BE2C (cell line): ENCODE measurements at regions not wholly inside any gene's neighbourhood (a gene's known extent, or its start where the extent isn't known, plus 50 kb on each side); places are given as distances from the start of the nearest gene placed in this dataset.

Experiments used
- DNase-seq: peaks from one replicate; pipeline ENCODE4 v3.0.0-alpha.2; 2020
- H3K27me3 ChIP-seq: fragments of 250-450 bp; sonication (Bioruptor Pico); 2 replicates; pipeline ENCODE4 v1.5.1; 2020; ENCODE audit warnings: mild to moderate bottlenecking
- H3K36me3 ChIP-seq: fragments of 250-450 bp; sonication (Bioruptor Pico); 2 replicates; pipeline ENCODE4 v1.5.1; 2020; ENCODE audit warnings: mild to moderate bottlenecking
- H3K4me1 ChIP-seq: fragments of 250-450 bp; sonication (Bioruptor Pico); 2 replicates; pipeline ENCODE4 v1.5.1; 2020
- H3K4me3 ChIP-seq: 2 replicates; pipeline ENCODE4 v1.5.1; 2011; ENCODE audit warnings: low read depth, low read length
- H3K9me3 ChIP-seq: fragments of 250-450 bp; sonication (Bioruptor Pico); 2 replicates; pipeline ENCODE4 v1.5.1; 2020
- CTCF ChIP-seq: IDR thresholded peaks from 2 replicates; pipeline ENCODE4 v1.5.1; 2012; ENCODE audit warnings: mild to moderate bottlenecking, low read depth, low read length

GRCh38 chr10:18859659-18860058, 188.9 kb upstream of the MALRD1 start:
- no peak for TF ChIP-seq CTCF
- no peaks in the 10 kb centered on the region for H3K9me3 ChIP-seq
- H3K4me1 ChIP-seq = no peaks in the 10 kb centered on the region
- H3K27me3 ChIP-seq = no peaks in the 10 kb centered on the region
- no peak for DNase-seq
- H3K4me3 ChIP-seq = no peak overlapping the region
- H3K36me3 ChIP-seq = no peaks in the 10 kb centered on the region

DNA sequence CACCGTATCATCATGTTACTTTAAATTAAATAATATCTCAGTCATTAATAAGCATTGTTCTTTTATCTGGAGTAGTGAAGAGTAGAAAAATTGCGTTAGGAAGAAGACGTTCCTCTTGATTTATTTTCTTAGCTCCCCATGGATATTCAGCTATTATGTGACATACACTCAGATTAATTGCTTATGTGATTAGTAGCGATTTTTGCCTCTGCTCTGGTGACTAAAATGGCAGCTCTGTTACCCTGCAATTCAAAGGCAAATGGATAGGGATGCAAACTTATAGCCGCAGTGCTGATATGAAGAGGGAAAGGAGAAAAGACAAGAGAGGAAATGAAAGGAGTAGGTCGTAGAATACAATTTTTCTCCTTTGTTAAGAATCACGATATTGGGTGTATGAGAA, 188.4 kb upstream of the MALRD1 start:
- Histone ChIP-seq H3K4me3 (no peak overlapping the region), H3K27me3 (no peaks in the 10 kb centered on the region), H3K36me3 (no peaks in the 10 kb centered on the region), H3K4me1 (no peaks in the 10 kb centered on the region), H3K9me3 (no peaks in the 10 kb centered on the region)
- no peak for TF ChIP-seq CTCF
- no peak for DNase-seq

DNA sequence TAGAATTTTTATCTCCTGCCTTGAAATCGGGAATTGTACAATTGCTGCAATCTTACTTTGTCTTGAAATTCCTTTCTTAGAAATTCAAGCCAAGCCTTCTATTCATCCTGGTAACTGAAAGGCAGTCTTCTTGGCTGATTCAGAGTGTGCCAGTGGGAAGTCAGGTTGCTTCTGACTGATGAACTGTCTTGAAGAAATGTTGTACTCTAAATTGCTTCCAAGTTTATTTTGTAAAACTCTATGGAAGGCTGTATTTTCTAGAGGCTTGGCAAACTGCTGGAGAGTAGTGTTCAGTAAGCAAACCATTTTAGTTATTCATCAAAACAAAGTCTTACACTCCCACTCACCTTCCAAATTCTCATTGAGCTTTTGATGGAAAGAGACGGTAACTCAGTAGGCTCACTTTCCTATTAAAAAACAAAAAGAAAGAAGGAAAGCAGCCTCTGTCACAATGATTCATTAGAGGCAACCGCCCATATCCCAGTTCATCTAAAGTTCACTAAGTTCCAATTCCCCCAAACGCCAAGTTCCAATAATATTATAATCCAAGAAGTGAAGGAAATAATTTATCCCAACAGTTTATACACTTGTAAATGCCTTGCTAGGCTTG, 187.9 kb upstream of the MALRD1 start:
- DNase-seq = no peak
- no peak overlapping the region for H3K4me3 ChIP-seq
- no peaks in the 10 kb centered on the region for H3K36me3 ChIP-seq
- TF ChIP-seq CTCF = no peak
- no peaks in the 10 kb centered on the region for H3K4me1 ChIP-seq
- H3K27me3 ChIP-seq = no peaks in the 10 kb centered on the region
- H3K9me3 ChIP-seq = no peaks in the 10 kb centered on the region

- no peak for TF ChIP-seq CTCF
Observed at GRCh38 chr10:18861382-18861781, 187.2 kb upstream of the MALRD1 start.

GRCh38 chr10:18866852-18867251, 181.7 kb upstream of the MALRD1 start:
- TF ChIP-seq CTCF = no peak

More at GRCh38 chr10:18861382-18861781, 187.2 kb upstream of the MALRD1 start:
- no peaks in the 10 kb centered on the region for H3K36me3 ChIP-seq
- no peaks in the 10 kb centered on the region for H3K9me3 ChIP-seq
- DNase-seq = no peak
- no peaks in the 10 kb centered on the region for H3K4me1 ChIP-seq
- no peaks in the 10 kb centered on the region for H3K27me3 ChIP-seq
- H3K4me3 ChIP-seq = no peak overlapping the region

DNA sequence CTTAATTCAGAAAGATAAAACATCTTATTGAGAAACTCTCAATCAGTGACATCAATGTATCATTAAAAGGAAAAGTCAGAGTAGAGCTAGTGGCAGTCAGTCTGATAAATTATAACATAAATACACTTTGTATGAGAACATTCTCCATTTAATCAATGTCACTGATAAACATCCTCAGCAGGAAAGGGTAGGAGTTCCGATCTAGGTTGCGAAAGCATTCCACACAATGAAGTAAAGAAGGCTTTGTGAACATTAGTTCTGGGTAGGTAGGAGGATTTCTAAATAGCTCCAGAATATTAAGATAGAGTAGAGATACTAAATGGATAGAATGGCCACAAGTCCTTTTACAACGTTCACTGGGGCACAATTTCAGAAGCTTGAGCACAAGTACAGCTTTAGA, 179.7 kb upstream of the MALRD1 start:
- Histone ChIP-seq H3K36me3 (no peaks in the 10 kb centered on the region), H3K4me1 (no peaks in the 10 kb centered on the region), H3K27me3 (no peaks in the 10 kb centered on the region), H3K4me3 (no peak overlapping the region), H3K9me3 (no peaks in the 10 kb centered on the region)
- no peak for TF ChIP-seq CTCF
- DNase-seq = no peak

More at GRCh38 chr10:18866852-18867251, 181.7 kb upstream of the MALRD1 start:
- Histone ChIP-seq H3K9me3 (no peaks in the 10 kb centered on the region), H3K27me3 (no peaks in the 10 kb centered on the region), H3K36me3 (no peaks in the 10 kb centered on the region), H3K4me3 (no peak overlapping the region), H3K4me1 (no peaks in the 10 kb centered on the region)
- no peak for DNase-seq
